Right atrium auricular region (tissue), 2 donors: ENCODE measurements at regions not wholly inside any gene's neighbourhood (a gene's known extent, or its start where the extent isn't known, plus 50 kb on each side); places are given as distances from the start of the nearest gene placed in this dataset.

Source experiments
- DNase-seq: peaks from one replicate; pipeline ENCODE4 v3.0.0-alpha.2; 2019; ENCODE audit warnings: low spot score
- H3K27ac ChIP-seq, 2 donors: fragments of 200-600 bp; sonication (generic); 1 replicate in 1 of 2; 2 replicates in 1 of 2; pipeline ENCODE4 v1.5.1; 2016 to 2019
- H3K27me3 ChIP-seq, 2 donors: fragments of 200-600 bp; sonication (generic); one replicate each; pipeline versions ENCODE4 v1.5.1 to v1.6.0; 2017 to 2019
- H3K36me3 ChIP-seq: fragments of 200-600 bp; sonication (generic); one replicate; pipeline ENCODE4 v1.5.1; 2016
- H3K4me1 ChIP-seq, 2 donors: fragments of 200-600 bp; sonication (generic); one replicate each; pipeline versions ENCODE4 v1.5.1 to v1.6.0; 2017 to 2019
- H3K4me3 ChIP-seq, 2 donors: fragments of 200-600 bp; sonication (generic); 1 replicate in 1 of 2; 2 replicates in 1 of 2; pipeline ENCODE4 v1.5.1; 2017 to 2019; ENCODE audit warnings: mild to moderate bottlenecking in 1 of 2, moderate library complexity in 1 of 2
- H3K9me3 ChIP-seq, 2 donors: fragments of 200-600 bp; sonication (generic); one replicate each; pipeline ENCODE4 v1.5.1; 2019
- TF ChIP-seq, protein P1 (sequence below), 2 donors: fragments of 200-600 bp; sonication (generic); IDR thresholded peaks; one replicate each; pipeline ENCODE4 v1.5.1; 2019; ENCODE audit warnings: antibody characterized with exemption in 2 of 2

DNA sequence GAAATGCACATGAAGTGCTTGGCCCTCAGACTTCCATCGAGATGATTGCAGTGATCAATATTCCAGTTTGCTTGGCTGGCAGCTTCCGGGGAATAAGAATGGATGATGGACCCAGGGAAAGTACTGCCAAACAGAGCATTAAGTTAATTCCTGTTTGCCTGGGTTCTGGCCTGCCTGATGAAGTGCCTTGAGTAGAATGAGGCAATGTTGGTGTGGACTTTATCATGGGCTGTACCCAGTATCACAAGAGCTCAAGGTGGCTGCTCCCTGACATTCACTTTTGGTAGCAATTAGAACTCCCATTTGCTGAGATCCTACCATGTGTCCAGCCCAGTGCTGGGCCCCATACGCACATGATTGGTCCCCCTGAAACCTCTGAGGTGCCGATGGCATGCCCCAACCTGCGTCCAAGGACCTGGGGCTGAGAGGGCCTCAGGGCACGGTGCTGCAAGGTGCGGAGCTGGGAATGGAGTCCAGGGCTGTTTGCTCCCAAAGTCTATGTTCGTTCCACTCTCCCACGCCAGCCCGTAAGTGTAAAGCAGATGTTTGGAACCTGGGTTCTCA lies 80.7 kb downstream of the SLC25A47 start:
- no peaks in the 10 kb centered on the region for H3K27me3 ChIP-seq
- no peak overlapping the region for H3K27ac ChIP-seq
- peaks cover 0 to 23% of the 10 kb centered on the region in 2 donors for H3K4me1 ChIP-seq
- H3K9me3 ChIP-seq = no peaks in the 10 kb centered on the region
- H3K4me3 ChIP-seq = no peak overlapping the region
- TF ChIP-seq, protein P1, sequence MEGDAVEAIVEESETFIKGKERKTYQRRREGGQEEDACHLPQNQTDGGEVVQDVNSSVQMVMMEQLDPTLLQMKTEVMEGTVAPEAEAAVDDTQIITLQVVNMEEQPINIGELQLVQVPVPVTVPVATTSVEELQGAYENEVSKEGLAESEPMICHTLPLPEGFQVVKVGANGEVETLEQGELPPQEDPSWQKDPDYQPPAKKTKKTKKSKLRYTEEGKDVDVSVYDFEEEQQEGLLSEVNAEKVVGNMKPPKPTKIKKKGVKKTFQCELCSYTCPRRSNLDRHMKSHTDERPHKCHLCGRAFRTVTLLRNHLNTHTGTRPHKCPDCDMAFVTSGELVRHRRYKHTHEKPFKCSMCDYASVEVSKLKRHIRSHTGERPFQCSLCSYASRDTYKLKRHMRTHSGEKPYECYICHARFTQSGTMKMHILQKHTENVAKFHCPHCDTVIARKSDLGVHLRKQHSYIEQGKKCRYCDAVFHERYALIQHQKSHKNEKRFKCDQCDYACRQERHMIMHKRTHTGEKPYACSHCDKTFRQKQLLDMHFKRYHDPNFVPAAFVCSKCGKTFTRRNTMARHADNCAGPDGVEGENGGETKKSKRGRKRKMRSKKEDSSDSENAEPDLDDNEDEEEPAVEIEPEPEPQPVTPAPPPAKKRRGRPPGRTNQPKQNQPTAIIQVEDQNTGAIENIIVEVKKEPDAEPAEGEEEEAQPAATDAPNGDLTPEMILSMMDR (IDR thresholded peaks at IDR 0.05) = no peak
- no peak for DNase-seq
- no peaks in the 10 kb centered on the region for H3K36me3 ChIP-seq

DNA sequence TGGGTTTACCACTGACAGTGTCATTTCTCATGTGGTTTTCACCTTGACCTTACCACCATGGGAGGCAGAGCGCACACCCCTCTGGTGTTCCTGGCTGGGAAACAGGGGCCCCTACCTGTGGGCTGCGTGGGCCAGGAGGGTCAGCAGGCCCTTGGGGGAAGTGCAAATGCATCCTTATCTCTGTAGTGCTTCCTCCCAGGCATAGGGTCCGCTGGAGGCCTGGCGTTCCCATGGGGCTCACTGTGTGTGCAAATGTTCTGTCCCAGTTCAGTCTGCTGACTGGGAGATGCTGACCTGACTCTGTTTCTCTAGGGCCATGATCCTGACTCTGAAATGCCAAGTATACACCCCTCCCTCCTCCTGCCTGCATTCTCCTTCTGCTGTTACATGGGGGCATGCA lies 81.3 kb downstream of the SLC25A47 start:
- no peak overlapping the region for H3K4me3 ChIP-seq
- DNase-seq = no peak
- no peaks in the 10 kb centered on the region for H3K27me3 ChIP-seq
- no peak overlapping the region for H3K27ac ChIP-seq
- no peaks in the 10 kb centered on the region for H3K36me3 ChIP-seq
- TF ChIP-seq, protein P1 (IDR thresholded peaks at IDR 0.05) = no peak
- H3K9me3 ChIP-seq = no peaks in the 10 kb centered on the region
- peaks cover 0 to 23% of the 10 kb centered on the region in 2 donors for H3K4me1 ChIP-seq

- H3K27me3 ChIP-seq = no peaks in the 10 kb centered on the region
- no peak overlapping the region for H3K27ac ChIP-seq
- no peaks in the 10 kb centered on the region for H3K36me3 ChIP-seq
- TF ChIP-seq, protein P1 (IDR thresholded peaks at IDR 0.05) = no peak
- H3K9me3 ChIP-seq = no peaks in the 10 kb centered on the region
- peaks cover 0 to 18% of the 10 kb centered on the region in 2 donors for H3K4me1 ChIP-seq
- H3K4me3 ChIP-seq = no peak overlapping the region
- DNase-seq = no peak
These were observed 82.8 kb downstream of the SLC25A47 start for GRCh38 chr14:100405760-100406455.

- no peak overlapping the region for H3K27ac ChIP-seq
- peaks cover 0 to 18% of the 10 kb centered on the region in 2 donors for H3K4me1 ChIP-seq
- H3K9me3 ChIP-seq = no peaks in the 10 kb centered on the region
- no peak for DNase-seq
- TF ChIP-seq, protein P1 (IDR thresholded peaks at IDR 0.05) = no peak
- H3K4me3 ChIP-seq = no peak overlapping the region
- no peaks in the 10 kb centered on the region for H3K27me3 ChIP-seq
- H3K36me3 ChIP-seq = no peaks in the 10 kb centered on the region
These were observed 83.5 kb downstream of the SLC25A47 start for GRCh38 chr14:100406505-100407131.

DNA sequence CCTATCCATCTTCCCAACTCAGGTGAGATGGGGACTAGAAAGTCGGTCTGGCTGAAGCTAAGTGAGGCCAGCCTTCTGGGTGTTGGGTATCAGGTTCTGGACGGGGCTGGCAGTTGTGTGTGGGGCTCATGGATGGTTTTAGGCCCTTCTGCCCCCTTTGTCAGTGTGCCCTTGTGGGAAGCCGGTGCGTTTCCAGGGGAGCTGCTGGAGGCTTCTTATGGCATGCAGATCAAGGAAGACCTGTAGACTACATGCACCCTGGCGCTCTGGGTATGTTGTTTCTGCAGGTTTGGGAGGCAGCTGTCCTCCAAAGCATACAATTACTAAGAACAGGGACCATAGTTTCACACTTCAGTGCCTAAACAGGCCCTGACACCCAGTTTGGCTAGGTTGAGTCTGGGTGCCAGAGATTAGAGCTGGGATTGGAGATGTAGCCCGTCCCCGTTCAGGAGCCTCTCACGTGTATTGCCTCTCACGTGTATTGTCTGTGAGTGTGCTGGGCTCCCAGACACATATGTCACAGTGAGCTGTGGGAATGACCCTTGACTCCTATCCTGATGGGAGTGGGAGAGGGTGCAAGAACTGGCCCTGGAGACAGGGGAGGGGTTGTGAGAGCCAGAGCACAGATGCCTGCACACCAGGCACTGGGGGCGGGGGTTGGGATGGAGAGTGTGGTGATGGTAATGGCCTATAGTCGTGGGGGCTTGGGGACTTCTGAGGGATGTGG lies 84.4 kb downstream of the SLC25A47 start:
- Histone ChIP-seq H3K4me3 (no peak overlapping the region), H3K27ac (no peak overlapping the region)
- TF ChIP-seq, protein P1 (IDR thresholded peaks at IDR 0.05) = no peak

More for the DNA sequence above, 84.4 kb downstream of the SLC25A47 start:
- no peaks in the 10 kb centered on the region for H3K36me3 ChIP-seq
- DNase-seq = no peak
- no peaks in the 10 kb centered on the region for H3K27me3 ChIP-seq
- peaks cover 0 to 13% of the 10 kb centered on the region in 2 donors for H3K4me1 ChIP-seq
- H3K9me3 ChIP-seq = no peaks in the 10 kb centered on the region
